Cardiac fibroblast (primary cell): ENCODE measurements at regions not wholly inside any gene's neighbourhood (a gene's known extent, or its start where the extent isn't known, plus 50 kb on each side); places are given as distances from the start of the nearest gene placed in this dataset.
A peak's percentile ranks its signal among the peaks of the same experiment; 100 is the strongest.

Source experiments
- DNase-seq, 2 donors: peaks; one replicate each; pipeline versions ENCODE4 v3.0.0 to v3.0.0-alpha.2; 2010; ENCODE audit warnings: low read depth in 2 of 2
- H3K4me3 ChIP-seq, 2 donors: replicated peaks in 1 of 2; 1 replicate in 1 of 2; 2 replicates in 1 of 2; pipeline ENCODE4 v1.5.1; 2011; ENCODE audit warnings: low read depth in 2 of 2, low read length in 2 of 2, mild to moderate bottlenecking in 2 of 2, moderate library complexity in 1 of 2
- TF ChIP-seq, protein P1 (sequence below): IDR thresholded peaks from one replicate; pipeline ENCODE4 v1.5.1; 2011; ENCODE audit warnings: low read depth, mild to moderate bottlenecking, low read length, inconsistent platforms

- TF ChIP-seq, protein P1, sequence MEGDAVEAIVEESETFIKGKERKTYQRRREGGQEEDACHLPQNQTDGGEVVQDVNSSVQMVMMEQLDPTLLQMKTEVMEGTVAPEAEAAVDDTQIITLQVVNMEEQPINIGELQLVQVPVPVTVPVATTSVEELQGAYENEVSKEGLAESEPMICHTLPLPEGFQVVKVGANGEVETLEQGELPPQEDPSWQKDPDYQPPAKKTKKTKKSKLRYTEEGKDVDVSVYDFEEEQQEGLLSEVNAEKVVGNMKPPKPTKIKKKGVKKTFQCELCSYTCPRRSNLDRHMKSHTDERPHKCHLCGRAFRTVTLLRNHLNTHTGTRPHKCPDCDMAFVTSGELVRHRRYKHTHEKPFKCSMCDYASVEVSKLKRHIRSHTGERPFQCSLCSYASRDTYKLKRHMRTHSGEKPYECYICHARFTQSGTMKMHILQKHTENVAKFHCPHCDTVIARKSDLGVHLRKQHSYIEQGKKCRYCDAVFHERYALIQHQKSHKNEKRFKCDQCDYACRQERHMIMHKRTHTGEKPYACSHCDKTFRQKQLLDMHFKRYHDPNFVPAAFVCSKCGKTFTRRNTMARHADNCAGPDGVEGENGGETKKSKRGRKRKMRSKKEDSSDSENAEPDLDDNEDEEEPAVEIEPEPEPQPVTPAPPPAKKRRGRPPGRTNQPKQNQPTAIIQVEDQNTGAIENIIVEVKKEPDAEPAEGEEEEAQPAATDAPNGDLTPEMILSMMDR: no peak
- H3K4me3 ChIP-seq: no peak overlapping the region
- no peak for DNase-seq
These were observed 99.3 kb upstream of the LRATD1 start for GRCh38 chr2:14533131-14533757.

GRCh38 chr2:14535156-14535555 lies 97.4 kb upstream of the LRATD1 start:
- TF ChIP-seq, protein P1: no peak
- no peak overlapping the region for H3K4me3 ChIP-seq
- DNase-seq: no peak

DNA sequence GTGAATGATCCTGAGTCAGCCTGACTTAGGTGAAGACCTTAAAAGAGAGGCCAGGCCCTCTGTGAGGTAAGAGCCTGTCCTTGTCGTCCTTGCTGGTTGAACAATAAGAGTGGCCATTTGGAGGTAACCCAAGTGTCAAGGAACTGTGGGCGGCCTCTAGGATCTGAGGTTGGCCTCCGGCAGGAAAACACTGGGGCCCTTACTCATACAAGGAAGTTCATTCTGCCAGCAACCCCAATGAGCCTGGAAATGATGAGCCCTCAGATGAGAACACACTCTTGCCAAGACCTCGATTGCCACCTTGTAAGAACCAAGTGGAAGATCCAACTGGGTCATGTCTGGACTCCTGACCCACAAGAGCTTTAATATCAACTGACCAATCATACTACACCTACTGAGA lies 95.5 kb upstream of the LRATD1 start:
- TF ChIP-seq, protein P1: no peak
- DNase-seq: no peak
- H3K4me3 ChIP-seq: no peak overlapping the region

GRCh38 chr2:14540015-14540414 lies 92.5 kb upstream of the LRATD1 start:
- TF ChIP-seq, protein P1: no peak
- H3K4me3 ChIP-seq: no peak overlapping the region
- peak in 1 of 2 donors; percentile 17 for DNase-seq

DNA sequence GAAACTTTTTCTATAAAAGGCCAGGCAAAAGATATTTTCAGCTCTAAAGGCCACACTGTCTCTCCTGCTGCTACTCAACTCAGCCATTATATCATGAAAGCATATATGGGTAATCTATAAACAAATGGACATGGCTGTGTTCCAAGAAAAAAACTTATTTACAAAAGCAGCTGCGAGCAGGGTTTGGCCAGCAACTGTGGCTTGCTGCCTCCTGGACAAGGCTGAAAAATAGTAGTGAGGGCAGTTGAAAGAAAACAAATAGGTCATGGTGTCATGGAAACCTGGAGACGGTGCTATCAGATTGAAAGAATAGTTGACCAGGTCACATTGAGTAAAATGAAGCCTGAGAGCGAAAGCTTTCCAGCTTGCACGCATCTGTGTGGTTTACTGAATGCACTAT lies 89.2 kb upstream of the LRATD1 start:
- TF ChIP-seq, protein P1: no peak
- no peak for DNase-seq
- no peak overlapping the region for H3K4me3 ChIP-seq

DNA sequence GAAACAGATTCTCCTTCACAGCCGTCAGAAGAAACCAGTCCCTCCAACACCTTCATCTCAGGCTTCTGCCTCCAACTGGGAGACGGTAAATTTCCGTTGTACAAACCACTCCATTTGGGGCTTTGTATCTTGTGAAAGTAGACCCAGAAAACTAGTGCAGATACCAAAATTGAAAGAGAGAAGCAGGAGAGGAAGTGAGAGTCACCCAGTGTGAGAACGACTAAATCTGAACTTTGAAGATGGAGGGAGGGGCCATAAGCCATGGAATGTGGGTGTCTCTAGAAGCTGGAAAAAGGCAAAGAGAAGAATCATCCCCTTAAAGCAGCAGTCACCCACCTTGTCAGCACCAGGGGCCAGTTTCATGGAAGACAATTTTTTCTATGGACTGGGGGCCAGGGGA lies 88.3 kb upstream of the LRATD1 start:
- no peak for DNase-seq
- no peak overlapping the region for H3K4me3 ChIP-seq
- TF ChIP-seq, protein P1: no peak

DNA sequence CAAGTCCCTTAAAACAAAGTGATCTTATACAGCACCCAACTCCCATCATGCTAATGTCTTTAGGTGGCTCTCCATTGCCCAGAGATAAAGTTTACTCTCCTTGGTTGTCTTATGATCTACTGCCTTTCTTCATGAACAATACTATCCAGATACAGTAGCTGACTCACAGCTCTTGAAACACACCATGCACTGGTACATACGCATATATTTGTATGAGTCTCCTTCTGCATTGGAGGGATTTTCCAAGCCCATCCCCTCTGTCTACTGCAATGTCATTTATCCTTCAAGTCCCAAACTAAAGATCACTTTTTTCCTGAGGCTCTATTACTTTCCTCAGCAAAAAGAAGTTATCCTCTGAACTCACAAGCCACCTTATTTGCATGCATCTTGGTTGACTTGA lies 84.7 kb upstream of the LRATD1 start:
- DNase-seq: no peak
- TF ChIP-seq, protein P1: no peak
- H3K4me3 ChIP-seq: no peak overlapping the region
